SK-N-SH treated with all-trans-retinoic acid at 6 μM for 48 hours (cell line): ENCODE measurements at regions not wholly inside any gene's neighbourhood (a gene's known extent, or its start where the extent isn't known, plus 50 kb on each side); places are given as distances from the start of the nearest gene placed in this dataset.

Source experiments
- ATAC-seq: fragments of 200-7000 bp; cut with Tn5 transposase; 3 replicates; pipeline ENCODE4 v1.9.1; 2020; ENCODE audit warnings: mild to moderate bottlenecking, moderate library complexity
- ARNTL ChIP-seq: fragments of 450-650 bp; formaldehyde crosslinking; IDR thresholded peaks from 2 replicates; pipeline ENCODE4 v1.5.0; 2020; ENCODE audit warnings: low read depth, mild to moderate bottlenecking, moderate library complexity, borderline replicate concordance
- BACH2 ChIP-seq: fragments of 250-450 bp; sonication (Bioruptor Pico); IDR thresholded peaks from 2 replicates; pipeline ENCODE4 v1.9.0; 2021; ENCODE audit warnings: mild to moderate bottlenecking, borderline replicate concordance
- CSDC2 ChIP-seq: fragments of 250-450 bp; sonication (Bioruptor Pico); IDR thresholded peaks from 2 replicates; pipeline ENCODE4 v1.5.0; 2020; ENCODE audit warnings: mild to moderate bottlenecking, moderate library complexity
- CSRNP3 ChIP-seq: fragments of 250-450 bp; sonication (Bioruptor Pico); IDR thresholded peaks from 2 replicates; pipeline ENCODE4 v1.5.1; 2021; ENCODE audit warnings: mild to moderate bottlenecking, moderate library complexity
- ESRRG ChIP-seq: fragments of 250-450 bp; sonication (Bioruptor Pico); IDR thresholded peaks from 2 replicates; pipeline ENCODE4 v1.6.1; 2021; ENCODE audit warnings: mild to moderate bottlenecking
- GLIS3 ChIP-seq: fragments of 250-450 bp; sonication (Bioruptor Pico); IDR thresholded peaks from 2 replicates; pipeline ENCODE4 v1.5.0; 2020; ENCODE audit warnings: mild to moderate bottlenecking, moderate library complexity
- ISL1 ChIP-seq: fragments of 250-450 bp; sonication (Bioruptor Pico); IDR thresholded peaks from 2 replicates; pipeline ENCODE4 v2.1.2; 2022; ENCODE audit warnings: mild to moderate bottlenecking, moderate library complexity
- OSR1 ChIP-seq: fragments of 250-450 bp; sonication (Bioruptor Pico); IDR thresholded peaks from 2 replicates; pipeline ENCODE4 v1.8.0; 2022; ENCODE audit warnings: moderate library complexity, mild to moderate bottlenecking, inconsistent platforms
- PPARA ChIP-seq: fragments of 250-450 bp; sonication (Bioruptor Pico); IDR thresholded peaks from 2 replicates; pipeline ENCODE4 v1.5.0; 2020; ENCODE audit warnings: mild to moderate bottlenecking, borderline replicate concordance
- RARB ChIP-seq: fragments of 250-450 bp; sonication (Bioruptor Pico); IDR thresholded peaks from 2 replicates; pipeline ENCODE4 v1.8.0; 2021; ENCODE audit warnings: mild to moderate bottlenecking, moderate library complexity
- SNAI2 ChIP-seq: fragments of 250-450 bp; sonication (Bioruptor Pico); IDR thresholded peaks from 2 replicates; pipeline ENCODE4 v1.5.0; 2020; ENCODE audit warnings: mild to moderate bottlenecking, moderate library complexity
- TCF4 ChIP-seq: fragments of 250-450 bp; sonication (Bioruptor Pico); IDR thresholded peaks from 2 replicates; pipeline ENCODE4 v1.8.0; 2021; ENCODE audit warnings: mild to moderate bottlenecking, moderate library complexity, borderline replicate concordance
- TSHZ2 ChIP-seq: fragments of 250-450 bp; sonication (Bioruptor Pico); IDR thresholded peaks from 2 replicates; pipeline ENCODE4 v1.5.0; 2020; ENCODE audit warnings: mild to moderate bottlenecking, moderate library complexity
- ZC3H10 ChIP-seq: fragments of 250-450 bp; sonication (Bioruptor Pico); IDR thresholded peaks from 2 replicates; pipeline ENCODE4 v1.5.1; 2021; ENCODE audit warnings: mild to moderate bottlenecking, moderate library complexity
- ZNF565 ChIP-seq: fragments of 450-650 bp; formaldehyde crosslinking; conservative IDR thresholded peaks from 2 replicates; pipeline ENCODE4 v1.5.0; 2020; ENCODE audit warnings: low read depth, mild to moderate bottlenecking, moderate library complexity
- ZNF70 ChIP-seq: fragments of 450-650 bp; formaldehyde crosslinking; IDR thresholded peaks from 2 replicates; pipeline ENCODE4 v1.5.0; 2020; ENCODE audit warnings: mild to moderate bottlenecking, moderate library complexity
- ZNF8 ChIP-seq: fragments of 450-650 bp; formaldehyde crosslinking; IDR thresholded peaks from 2 replicates; pipeline ENCODE4 v1.5.0; 2020; ENCODE audit warnings: mild to moderate bottlenecking, moderate library complexity
- TF ChIP-seq, protein P1 (sequence below): fragments of 250-450 bp; sonication (Bioruptor Pico); IDR thresholded peaks from 2 replicates; pipeline ENCODE4 v1.5.1; 2020; ENCODE audit warnings: low read depth, mild to moderate bottlenecking, moderate library complexity
- TF ChIP-seq, protein P2 (sequence below): fragments of 250-450 bp; sonication (Bioruptor Pico); IDR thresholded peaks from 2 replicates; pipeline ENCODE4 v1.8.0; 2021; ENCODE audit warnings: low read depth, mild to moderate bottlenecking, moderate library complexity, borderline replicate concordance
- TF ChIP-seq, protein P3 (sequence below): fragments of 250-450 bp; sonication (Bioruptor Pico); IDR thresholded peaks from 2 replicates; pipeline ENCODE4 v1.8.0; 2020; ENCODE audit warnings: mild to moderate bottlenecking, moderate library complexity, borderline replicate concordance

- ATAC-seq = no peak
- no peak for TF ChIP-seq ESRRG
- TF ChIP-seq ZC3H10 (CRISPR knock-in tag) = no peak
- TF ChIP-seq, protein P1, sequence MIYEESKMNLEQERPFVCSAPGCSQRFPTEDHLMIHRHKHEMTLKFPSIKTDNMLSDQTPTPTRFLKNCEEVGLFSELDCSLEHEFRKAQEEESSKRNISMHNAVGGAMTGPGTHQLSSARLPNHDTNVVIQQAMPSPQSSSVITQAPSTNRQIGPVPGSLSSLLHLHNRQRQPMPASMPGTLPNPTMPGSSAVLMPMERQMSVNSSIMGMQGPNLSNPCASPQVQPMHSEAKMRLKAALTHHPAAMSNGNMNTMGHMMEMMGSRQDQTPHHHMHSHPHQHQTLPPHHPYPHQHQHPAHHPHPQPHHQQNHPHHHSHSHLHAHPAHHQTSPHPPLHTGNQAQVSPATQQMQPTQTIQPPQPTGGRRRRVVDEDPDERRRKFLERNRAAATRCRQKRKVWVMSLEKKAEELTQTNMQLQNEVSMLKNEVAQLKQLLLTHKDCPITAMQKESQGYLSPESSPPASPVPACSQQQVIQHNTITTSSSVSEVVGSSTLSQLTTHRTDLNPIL = no peak
- no peak for TF ChIP-seq ARNTL (CRISPR knock-in tag)
- TF ChIP-seq ZNF8 (CRISPR knock-in tag) = no peak
- TF ChIP-seq ISL1 (CRISPR knock-in tag) = no peak
- no peak for TF ChIP-seq OSR1 (CRISPR knock-in tag)
- TF ChIP-seq CSDC2 (CRISPR knock-in tag) = no peak
- TF ChIP-seq TSHZ2 = no peak
- no peak for TF ChIP-seq BACH2
- TF ChIP-seq CSRNP3 (CRISPR knock-in tag) = no peak
- no peak for TF ChIP-seq SNAI2
- TF ChIP-seq ZNF565 (CRISPR knock-in tag) = no peak
- no peak for TF ChIP-seq ZNF70
- no peak for TF ChIP-seq TCF4 (CRISPR knock-in tag)
- no peak for TF ChIP-seq PPARA (CRISPR knock-in tag)
Observed at GRCh38 chr10:108849186-108849585, 1074.1 kb downstream of the XPNPEP1 start.

- no peak for ATAC-seq
- no peak for TF ChIP-seq TSHZ2
- TF ChIP-seq BACH2 = no peak
- no peak for TF ChIP-seq PPARA (CRISPR knock-in tag)
- no peak for TF ChIP-seq CSDC2 (CRISPR knock-in tag)
- TF ChIP-seq GLIS3 (CRISPR knock-in tag) = no peak
- TF ChIP-seq SNAI2 = no peak
- TF ChIP-seq ZC3H10 (CRISPR knock-in tag) = no peak
- no peak for TF ChIP-seq RARB (CRISPR knock-in tag)
- no peak for TF ChIP-seq ARNTL (CRISPR knock-in tag)
- no peak for TF ChIP-seq ZNF8 (CRISPR knock-in tag)
- TF ChIP-seq, protein P1 = no peak
- TF ChIP-seq, protein P2, sequence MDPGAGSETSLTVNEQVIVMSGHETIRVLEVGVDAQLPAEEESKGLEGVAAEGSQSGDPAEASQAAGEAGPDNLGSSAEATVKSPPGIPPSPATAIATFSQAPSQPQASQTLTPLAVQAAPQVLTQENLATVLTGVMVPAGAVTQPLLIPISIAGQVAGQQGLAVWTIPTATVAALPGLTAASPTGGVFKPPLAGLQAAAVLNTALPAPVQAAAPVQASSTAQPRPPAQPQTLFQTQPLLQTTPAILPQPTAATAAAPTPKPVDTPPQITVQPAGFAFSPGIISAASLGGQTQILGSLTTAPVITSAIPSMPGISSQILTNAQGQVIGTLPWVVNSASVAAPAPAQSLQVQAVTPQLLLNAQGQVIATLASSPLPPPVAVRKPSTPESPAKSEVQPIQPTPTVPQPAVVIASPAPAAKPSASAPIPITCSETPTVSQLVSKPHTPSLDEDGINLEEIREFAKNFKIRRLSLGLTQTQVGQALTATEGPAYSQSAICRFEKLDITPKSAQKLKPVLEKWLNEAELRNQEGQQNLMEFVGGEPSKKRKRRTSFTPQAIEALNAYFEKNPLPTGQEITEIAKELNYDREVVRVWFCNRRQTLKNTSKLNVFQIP (CRISPR knock-in tag) = no peak
- no peak for TF ChIP-seq ZNF70
- TF ChIP-seq, protein P3, sequence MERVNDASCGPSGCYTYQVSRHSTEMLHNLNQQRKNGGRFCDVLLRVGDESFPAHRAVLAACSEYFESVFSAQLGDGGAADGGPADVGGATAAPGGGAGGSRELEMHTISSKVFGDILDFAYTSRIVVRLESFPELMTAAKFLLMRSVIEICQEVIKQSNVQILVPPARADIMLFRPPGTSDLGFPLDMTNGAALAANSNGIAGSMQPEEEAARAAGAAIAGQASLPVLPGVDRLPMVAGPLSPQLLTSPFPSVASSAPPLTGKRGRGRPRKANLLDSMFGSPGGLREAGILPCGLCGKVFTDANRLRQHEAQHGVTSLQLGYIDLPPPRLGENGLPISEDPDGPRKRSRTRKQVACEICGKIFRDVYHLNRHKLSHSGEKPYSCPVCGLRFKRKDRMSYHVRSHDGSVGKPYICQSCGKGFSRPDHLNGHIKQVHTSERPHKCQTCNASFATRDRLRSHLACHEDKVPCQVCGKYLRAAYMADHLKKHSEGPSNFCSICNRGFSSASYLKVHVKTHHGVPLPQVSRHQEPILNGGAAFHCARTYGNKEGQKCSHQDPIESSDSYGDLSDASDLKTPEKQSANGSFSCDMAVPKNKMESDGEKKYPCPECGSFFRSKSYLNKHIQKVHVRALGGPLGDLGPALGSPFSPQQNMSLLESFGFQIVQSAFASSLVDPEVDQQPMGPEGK (CRISPR knock-in tag) = no peak
- TF ChIP-seq ISL1 (CRISPR knock-in tag) = no peak
Observed at GRCh38 chr10:108848046-108848445, 1075.3 kb downstream of the XPNPEP1 start.
